NT2/D1 (cell line): ENCODE measurements at regions not wholly inside any gene's neighbourhood (a gene's known extent, or its start where the extent isn't known, plus 50 kb on each side); places are given as distances from the start of the nearest gene placed in this dataset.

ENCODE experiments used
- SUZ12 ChIP-seq: IDR thresholded peaks from 2 replicates; pipeline ENCODE4 v1.6.1; 2011; ENCODE audit not compliant: insufficient read length, insufficient read depth; ENCODE audit errors: extremely low read depth
- YY1 ChIP-seq: IDR thresholded peaks from 2 replicates; pipeline ENCODE4 v1.6.1; 2011; ENCODE audit not compliant: insufficient read length, insufficient read depth
- ZNF274 ChIP-seq: IDR thresholded peaks from 2 replicates; pipeline ENCODE4 v1.6.1; 2011; ENCODE audit warnings: mild to moderate bottlenecking, low read depth, low read length

- TF ChIP-seq ZNF274 (no peak), SUZ12 (no peak), YY1 (no peak)
Observed at GRCh38 chr3:64998317-64998716, 310.5 kb upstream of the ADAMTS9 start.
